GM12873 (cell line): ENCODE measurements at regions not wholly inside any gene's neighbourhood (a gene's known extent, or its start where the extent isn't known, plus 50 kb on each side); places are given as distances from the start of the nearest gene placed in this dataset.

Experiments
- TF ChIP-seq, protein P1 (sequence below): IDR thresholded peaks from 2 replicates; pipeline ENCODE4 v1.5.1; 2012; ENCODE audit warnings: low read depth, mild to moderate bottlenecking, moderate library complexity, low read length, control low read depth; ENCODE audit not compliant: insufficient read depth; ENCODE audit errors: missing control alignments

GRCh38 chr2:513981-514706 is 163.1 kb downstream of the TMEM18 start:
- TF ChIP-seq, protein P1, sequence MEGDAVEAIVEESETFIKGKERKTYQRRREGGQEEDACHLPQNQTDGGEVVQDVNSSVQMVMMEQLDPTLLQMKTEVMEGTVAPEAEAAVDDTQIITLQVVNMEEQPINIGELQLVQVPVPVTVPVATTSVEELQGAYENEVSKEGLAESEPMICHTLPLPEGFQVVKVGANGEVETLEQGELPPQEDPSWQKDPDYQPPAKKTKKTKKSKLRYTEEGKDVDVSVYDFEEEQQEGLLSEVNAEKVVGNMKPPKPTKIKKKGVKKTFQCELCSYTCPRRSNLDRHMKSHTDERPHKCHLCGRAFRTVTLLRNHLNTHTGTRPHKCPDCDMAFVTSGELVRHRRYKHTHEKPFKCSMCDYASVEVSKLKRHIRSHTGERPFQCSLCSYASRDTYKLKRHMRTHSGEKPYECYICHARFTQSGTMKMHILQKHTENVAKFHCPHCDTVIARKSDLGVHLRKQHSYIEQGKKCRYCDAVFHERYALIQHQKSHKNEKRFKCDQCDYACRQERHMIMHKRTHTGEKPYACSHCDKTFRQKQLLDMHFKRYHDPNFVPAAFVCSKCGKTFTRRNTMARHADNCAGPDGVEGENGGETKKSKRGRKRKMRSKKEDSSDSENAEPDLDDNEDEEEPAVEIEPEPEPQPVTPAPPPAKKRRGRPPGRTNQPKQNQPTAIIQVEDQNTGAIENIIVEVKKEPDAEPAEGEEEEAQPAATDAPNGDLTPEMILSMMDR = no peak

DNA sequence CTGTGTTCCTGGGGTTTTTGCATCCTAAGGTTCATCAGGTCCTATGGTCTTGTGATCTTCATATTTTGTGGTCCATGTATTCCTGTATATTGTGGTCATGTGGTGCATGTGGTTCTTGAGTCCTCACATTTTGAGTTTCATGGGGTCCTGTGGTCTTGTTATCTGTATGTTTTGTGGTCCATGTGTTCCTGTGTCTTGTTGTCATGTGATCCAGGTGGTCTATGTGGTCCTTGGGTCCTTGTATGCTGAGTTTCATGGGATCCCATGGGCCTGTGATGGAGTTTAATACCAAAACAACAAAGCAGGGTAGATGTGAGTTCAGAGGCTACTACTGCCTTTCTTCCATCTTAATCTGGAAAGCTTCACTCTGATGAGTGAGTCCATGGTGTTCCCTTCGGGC is 166.4 kb downstream of the TMEM18 start:
- TF ChIP-seq, protein P1 = no peak

DNA sequence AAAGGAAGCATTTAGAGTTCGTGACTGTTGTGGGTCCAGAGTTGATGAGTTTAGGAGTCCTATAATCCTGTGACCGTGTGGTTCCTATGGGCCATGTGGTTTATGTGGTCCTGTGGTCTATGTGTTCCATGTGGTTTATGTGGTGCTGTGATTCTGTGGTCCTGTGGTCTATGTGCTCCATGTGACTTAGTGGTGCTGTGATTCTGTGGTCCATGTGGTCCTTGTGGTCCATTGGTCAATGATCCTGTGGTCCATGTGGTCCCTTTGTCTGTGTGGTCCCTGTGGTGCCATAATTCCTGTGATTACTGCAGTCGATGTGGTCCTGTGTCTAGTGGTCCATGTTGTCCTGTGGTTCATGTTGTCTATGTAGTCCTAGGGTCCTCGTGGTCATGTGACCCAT is 167.3 kb downstream of the TMEM18 start:
- TF ChIP-seq, protein P1 = no peak

DNA sequence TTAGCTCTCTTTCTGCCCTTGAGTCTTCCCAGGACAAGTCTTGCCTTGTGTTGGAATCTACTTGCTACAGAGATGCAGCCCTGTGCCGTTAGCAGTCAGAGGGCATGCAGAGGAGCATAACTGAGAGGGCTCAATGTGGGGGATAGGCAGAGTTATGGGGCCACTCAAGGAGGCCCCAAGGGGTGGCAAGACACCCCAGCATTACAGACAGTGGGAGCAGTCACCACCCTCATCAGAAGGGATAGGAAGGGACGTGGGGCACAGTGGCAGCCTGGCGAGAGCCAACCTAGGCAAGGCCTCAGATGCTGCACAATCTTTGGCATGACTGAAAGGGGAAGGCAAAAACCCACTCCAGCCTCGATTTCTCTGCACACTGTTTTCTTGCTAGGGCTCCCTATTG is 169.1 kb downstream of the TMEM18 start:
- TF ChIP-seq, protein P1 = no peak

DNA sequence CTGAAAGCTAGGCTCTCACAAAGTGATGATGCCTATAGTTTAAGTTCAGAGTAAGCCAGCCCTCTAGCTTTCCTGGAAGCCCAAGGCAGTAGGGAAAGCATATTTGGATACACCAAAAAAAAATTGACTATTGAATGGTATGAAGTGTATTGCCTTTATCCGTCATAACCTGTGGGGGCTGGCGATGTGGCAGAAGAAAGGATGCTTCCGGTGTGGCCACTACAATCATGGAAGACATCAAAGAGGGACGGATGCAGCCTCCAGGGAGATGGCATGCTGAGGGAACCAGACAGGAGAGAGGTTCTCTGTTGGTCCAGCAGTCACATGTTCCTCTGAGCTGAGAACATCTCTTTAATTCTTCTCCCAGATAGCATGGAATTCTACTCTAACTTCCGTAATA is 170.3 kb downstream of the TMEM18 start:
- TF ChIP-seq, protein P1 = no peak

- TF ChIP-seq, protein P1 = no peak
Observed at GRCh38 chr2:506451-506850, 170.8 kb downstream of the TMEM18 start.

- TF ChIP-seq, protein P1 = no peak
Observed at GRCh38 chr2:505941-506340, 171.3 kb downstream of the TMEM18 start.
